RCC 7860 (cell line): ENCODE measurements at regions not wholly inside any gene's neighbourhood (a gene's known extent, or its start where the extent isn't known, plus 50 kb on each side); places are given as distances from the start of the nearest gene placed in this dataset.
A peak's percentile ranks its signal among the peaks of the same experiment; 100 is the strongest.
"Not testable (repeated sequence)": the region's sequence is repeated elsewhere in the genome, so short reads cannot be mapped to it uniquely, and the experiment has no call there.

ENCODE experiments used
- DNase-seq: peaks from one replicate; pipeline ENCODE4 v3.0.0-alpha.2; 2015; ENCODE audit warnings: low spot score
- FAIRE-seq: peaks from 2 replicates; lab custom pipeline; 2012; peaks lifted over from hg19 to GRCh38; lab: Jason Lieb, UNC

GRCh38 chr6:76790045-76790796 lies 673.1 kb downstream of the HTR1B start:
- FAIRE-seq (no peak), DNase-seq (no peak)

- DNase-seq = no peak
- no peak for FAIRE-seq
Measured at GRCh38 chr6:76789580-76789979, 673.7 kb downstream of the HTR1B start.

GRCh38 chr6:76788155-76788554 lies 675.1 kb downstream of the HTR1B start:
- no peak for FAIRE-seq
- no peak for DNase-seq

GRCh38 chr6:76779068-76779467 lies 684.2 kb downstream of the HTR1B start:
- no peak for DNase-seq
- FAIRE-seq = no peak

- FAIRE-seq (no peak), DNase-seq (no peak)
Measured at GRCh38 chr6:76776876-76777275, 686.4 kb downstream of the HTR1B start.

- no peak for FAIRE-seq
- DNase-seq = no peak
Measured at GRCh38 chr6:76774781-76775384, 688.4 kb downstream of the HTR1B start.

GRCh38 chr6:76772951-76773350 lies 690.3 kb downstream of the HTR1B start:
- FAIRE-seq = no peak
- no peak for DNase-seq

GRCh38 chr6:76771059-76771634 lies 692.1 kb downstream of the HTR1B start:
- DNase-seq (no peak), FAIRE-seq (no peak)

- no peak for FAIRE-seq
- DNase-seq = no peak
Measured at GRCh38 chr6:76770281-76770680, 693.0 kb downstream of the HTR1B start.

- DNase-seq (no peak), FAIRE-seq (no peak)
Measured at GRCh38 chr6:76768556-76768955, 694.7 kb downstream of the HTR1B start.

- no peak for FAIRE-seq
Measured at GRCh38 chr6:76764057-76764456, 691.6 kb upstream of the IMPG1 start.

GRCh38 chr6:76752841-76753240 lies 680.4 kb upstream of the IMPG1 start:
- no peak for FAIRE-seq
- no peak for DNase-seq

More at GRCh38 chr6:76764057-76764456, 691.6 kb upstream of the IMPG1 start:
- no peak for DNase-seq

GRCh38 chr6:76745388-76745787 lies 672.9 kb upstream of the IMPG1 start:
- peak; percentile 1 for DNase-seq
- FAIRE-seq = not testable (repeated sequence)

GRCh38 chr6:76744151-76744720 lies 671.8 kb upstream of the IMPG1 start:
- FAIRE-seq, DNase-seq: not testable (repeated sequence)

- DNase-seq = no peak
- no peak for FAIRE-seq
Measured at GRCh38 chr6:76742919-76743318, 670.5 kb upstream of the IMPG1 start.

GRCh38 chr6:76719449-76719848 lies 647.0 kb upstream of the IMPG1 start:
- FAIRE-seq = no peak
- DNase-seq = no peak

GRCh38 chr6:76708641-76709331 lies 636.3 kb upstream of the IMPG1 start:
- DNase-seq (no peak), FAIRE-seq (no peak)

GRCh38 chr6:76707630-76708029 lies 635.2 kb upstream of the IMPG1 start:
- FAIRE-seq (no peak), DNase-seq (no peak)

- no peak for FAIRE-seq
Measured at GRCh38 chr6:76706631-76707030, 634.2 kb upstream of the IMPG1 start.

GRCh38 chr6:76706086-76706485 lies 633.6 kb upstream of the IMPG1 start:
- DNase-seq (no peak), FAIRE-seq (no peak)

More at GRCh38 chr6:76706631-76707030, 634.2 kb upstream of the IMPG1 start:
- no peak for DNase-seq

- DNase-seq (no peak), FAIRE-seq (no peak)
Measured at GRCh38 chr6:76703786-76704185, 631.3 kb upstream of the IMPG1 start.
